ENCODE measurements at regions not wholly inside any gene's neighbourhood (a gene's known extent, or its start where the extent isn't known, plus 50 kb on each side); places are given as distances from the start of the nearest gene placed in this dataset.
"Not testable (repeated sequence)": the region's sequence is repeated elsewhere in the genome, so short reads cannot be mapped to it uniquely, and the experiment has no call there.

- no peak for DNase-seq
Measured at GRCh38 chr18:28334516-28334915, 157.6 kb upstream of the CDH2 start.

GRCh38 chr18:28332071-28332470 is 155.1 kb upstream of the CDH2 start:
- DNase-seq = no peak

- DNase-seq = no peak
Measured at GRCh38 chr18:28331551-28331950, 154.6 kb upstream of the CDH2 start.

- DNase-seq = no peak
Measured at GRCh38 chr18:28313602-28314001, 136.7 kb upstream of the CDH2 start.

- DNase-seq = no peak
Measured at GRCh38 chr18:28288784-28289183, 111.9 kb upstream of the CDH2 start.

GRCh38 chr18:28287146-28287545 is 110.2 kb upstream of the CDH2 start:
- DNase-seq = no peak

GRCh38 chr18:28284132-28284531 is 107.2 kb upstream of the CDH2 start:
- no peak for DNase-seq

- no peak for DNase-seq
Measured at GRCh38 chr18:28281400-28281799, 104.5 kb upstream of the CDH2 start.

GRCh38 chr18:28269750-28270149 is 92.8 kb upstream of the CDH2 start:
- DNase-seq = no peak

- no peak for DNase-seq
Measured at GRCh38 chr18:28267878-28268625, 91.1 kb upstream of the CDH2 start.

- no peak for DNase-seq
Measured at GRCh38 chr18:28267276-28267675, 90.3 kb upstream of the CDH2 start.

- no peak for DNase-seq
Measured at GRCh38 chr18:28256166-28256565, 79.2 kb upstream of the CDH2 start.

- no peak for DNase-seq
Measured at GRCh38 chr18:28248653-28249052, 71.7 kb upstream of the CDH2 start.

- DNase-seq = not testable (repeated sequence)
Measured at GRCh38 chr18:28240626-28241025, 63.7 kb upstream of the CDH2 start.

GRCh38 chr18:28236487-28236886 is 59.6 kb upstream of the CDH2 start:
- no peak for DNase-seq
